Neural cell (in vitro differentiated cells): ENCODE measurements at regions not wholly inside any gene's neighbourhood (a gene's known extent, or its start where the extent isn't known, plus 50 kb on each side); places are given as distances from the start of the nearest gene placed in this dataset.

Source experiments
- H2AFZ ChIP-seq: fragments of 200-600, 300-800 bp; sonication (generic), shearing (Covaris generic); 2 replicates; pipeline ENCODE4 v1.6.0; 2014; ENCODE audit warnings: low read depth, mild to moderate bottlenecking, antibody characterized with exemption, low read length, moderate library complexity
- H3F3A ChIP-seq: fragments of 200-600 bp; shearing (Covaris generic); 2 replicates; pipeline ENCODE4 v1.6.1; 2016; ENCODE audit warnings: mild to moderate bottlenecking, moderate library complexity, mixed read lengths, antibody characterized with exemption, low read length; ENCODE audit not compliant: insufficient read depth, poor library complexity, severe bottlenecking
- H3K27ac ChIP-seq: fragments of 200-600, 300-800 bp; sonication (generic), shearing (Covaris generic); 2 replicates; pipeline ENCODE4 v1.5.1; 2014; ENCODE audit warnings: mild to moderate bottlenecking, low read length, moderate library complexity
- H3K27me3 ChIP-seq: fragments of 300-800, 200-600 bp; sonication (generic), shearing (Covaris generic); 2 replicates; pipeline ENCODE4 v1.6.0; 2014; ENCODE audit warnings: mild to moderate bottlenecking, low read depth, low read length, moderate library complexity; ENCODE audit not compliant: insufficient read depth
- H3K36me3 ChIP-seq: fragments of 300-800, 200-600 bp; sonication (generic), shearing (Covaris generic); 2 replicates; pipeline ENCODE4 v1.5.1; 2014; ENCODE audit warnings: mild to moderate bottlenecking, antibody characterized with exemption, low read length, moderate library complexity; ENCODE audit not compliant: insufficient read depth
- H3K4me2 ChIP-seq: fragments of 300-800, 200-600 bp; sonication (generic), shearing (Covaris generic); 2 replicates; pipeline ENCODE4 v1.6.0; 2014; ENCODE audit warnings: mild to moderate bottlenecking, low read length
- H3K4me3 ChIP-seq: fragments of 300-800, 200-600 bp; sonication (generic), shearing (Covaris generic); 2 replicates; pipeline ENCODE4 v1.5.1; 2014; ENCODE audit warnings: mild to moderate bottlenecking, low read length, moderate library complexity
- H3K79me2 ChIP-seq: fragments of 200-600 bp; shearing (Covaris generic); replicated peaks from 2 replicates; pipeline ENCODE4 v1.6.0; 2014; ENCODE audit warnings: mild to moderate bottlenecking, low read length, moderate library complexity; ENCODE audit not compliant: insufficient read depth
- H3K9ac ChIP-seq: fragments of 300-800, 200-600 bp; sonication (generic), shearing (Covaris generic); 2 replicates; pipeline ENCODE4 v1.6.1; 2016; ENCODE audit warnings: mild to moderate bottlenecking, low read length, mixed read lengths
- H3K9me2 ChIP-seq: fragments of 200-600 bp; shearing (Covaris generic); 2 replicates; pipeline ENCODE4 v1.6.1; 2016; ENCODE audit warnings: mild to moderate bottlenecking, low read length, mixed read lengths; ENCODE audit not compliant: insufficient read depth
- H3K9me3 ChIP-seq: fragments of 200-600, 300-800 bp; sonication (generic), shearing (Covaris generic); 2 replicates; pipeline ENCODE4 v1.6.1; 2016; ENCODE audit warnings: mild to moderate bottlenecking, mixed run types, low read length, moderate library complexity, mixed read lengths
- H4K20me1 ChIP-seq: fragments of 200-600 bp; shearing (Covaris generic); 2 replicates; pipeline ENCODE4 v1.6.1; 2016; ENCODE audit warnings: mild to moderate bottlenecking, mixed run types; ENCODE audit not compliant: insufficient read depth
- CTCF ChIP-seq: fragments of 450-650 bp; IDR thresholded peaks from 2 replicates; pipeline ENCODE4 v1.5.1; 2014; ENCODE audit warnings: antibody characterized with exemption, mild to moderate bottlenecking, moderate library complexity; ENCODE audit not compliant: poor library complexity, severe bottlenecking
- EP300 ChIP-seq: fragments of 450-650 bp; conservative IDR thresholded peaks from 2 replicates; pipeline ENCODE4 v1.6.1; 2014; ENCODE audit warnings: antibody characterized with exemption, mild to moderate bottlenecking, moderate library complexity; ENCODE audit not compliant: poor library complexity, severe bottlenecking
- EZH2 ChIP-seq: fragments of 200-600, 300-800 bp; shearing (Covaris generic), sonication (generic); IDR thresholded peaks from 2 replicates; pipeline ENCODE4 v1.6.1; 2014; ENCODE audit warnings: antibody characterized with exemption, low read length, borderline replicate concordance, mild to moderate bottlenecking; ENCODE audit not compliant: insufficient read depth, poor library complexity, severe bottlenecking
- MXI1 ChIP-seq: fragments of 450-650 bp; conservative IDR thresholded peaks from 2 replicates; pipeline ENCODE4 v1.6.1; 2014; ENCODE audit warnings: antibody characterized with exemption, mild to moderate bottlenecking; ENCODE audit not compliant: poor library complexity, severe bottlenecking
- POLR2AphosphoS5 ChIP-seq: IDR thresholded peaks from 2 replicates; pipeline ENCODE4 v1.6.1; 2012
- RAD21 ChIP-seq: fragments of 450-650 bp; conservative IDR thresholded peaks from 2 replicates; pipeline ENCODE4 v1.6.1; 2014; ENCODE audit warnings: antibody characterized with exemption, mild to moderate bottlenecking, moderate library complexity
- REST ChIP-seq: IDR thresholded peaks from 2 replicates; pipeline ENCODE4 v1.6.1; 2012; ENCODE audit warnings: borderline replicate concordance
- SMC3 ChIP-seq: fragments of 450-650 bp; conservative IDR thresholded peaks from 2 replicates; pipeline ENCODE4 v1.6.1; 2014; ENCODE audit warnings: antibody characterized with exemption, mild to moderate bottlenecking, moderate library complexity; ENCODE audit not compliant: poor library complexity
- TAF1 ChIP-seq: IDR thresholded peaks from 2 replicates; pipeline ENCODE4 v1.6.1; 2012; ENCODE audit warnings: low read depth

GRCh38 chr6:145076115-145076841 is 659.0 kb downstream of the EPM2A start:
- no peaks in the 10 kb centered on the region for H4K20me1 ChIP-seq
- no peaks in the 10 kb centered on the region for H3K9me2 ChIP-seq
- H3K9me3 ChIP-seq, result no peaks in the 10 kb centered on the region
- no peak overlapping the region for H3K27ac ChIP-seq
- H3K4me3 ChIP-seq, result no peak overlapping the region
- no peak overlapping the region for H2AFZ ChIP-seq
- no peaks in the 10 kb centered on the region for H3K36me3 ChIP-seq
- H3K9ac ChIP-seq, result no peak overlapping the region
- no peaks in the 10 kb centered on the region for H3K27me3 ChIP-seq
- no peaks in the 10 kb centered on the region for H3F3A ChIP-seq
- H3K79me2 ChIP-seq, result no peaks in the 10 kb centered on the region
- TF ChIP-seq CTCF (no peak), EZH2 (no peak), RAD21 (no peak), MXI1 (no peak), POLR2AphosphoS5 (no peak), TAF1 (no peak), EP300 (no peak), REST (no peak), SMC3 (no peak)
- H3K4me2 ChIP-seq, result no peak overlapping the region

- H3K9me3 ChIP-seq, result no peaks in the 10 kb centered on the region
- no peaks in the 10 kb centered on the region for H3K79me2 ChIP-seq
- no peak overlapping the region for H2AFZ ChIP-seq
- H3K27ac ChIP-seq, result no peak overlapping the region
- no peak overlapping the region for H3K9ac ChIP-seq
- H3K9me2 ChIP-seq, result no peaks in the 10 kb centered on the region
- no peak overlapping the region for H3K4me3 ChIP-seq
- H4K20me1 ChIP-seq, result no peaks in the 10 kb centered on the region
- no peaks in the 10 kb centered on the region for H3F3A ChIP-seq
- H3K36me3 ChIP-seq, result no peaks in the 10 kb centered on the region
- H3K4me2 ChIP-seq, result no peak overlapping the region
- TF ChIP-seq CTCF, result no peak
- H3K27me3 ChIP-seq, result no peaks in the 10 kb centered on the region
Measured at GRCh38 chr6:145077382-145077781, 657.9 kb downstream of the EPM2A start.
